K562 (cell line): ENCODE measurements at regions not wholly inside any gene's neighbourhood (a gene's known extent, or its start where the extent isn't known, plus 50 kb on each side); places are given as distances from the start of the nearest gene placed in this dataset.

Source experiments
- ATAC-seq: fragments of 200-7000 bp; cut with Tn5 transposase; 3 replicates; pipeline ENCODE4 v1.9.1; 2020; ENCODE audit warnings: moderate library complexity
- BruUV-seq: library from RNA; stranded (reverse); fragments of 400-500 nt; replicated peaks from 2 replicates; lab custom pipeline; 2021; lab: Mats Ljungman, UMichigan
- CTCF ChIA-PET: fragments of 300-600 bp; formaldehyde crosslinking; extraction: SDS; loops from one replicate; lab custom pipeline; 2021; ENCODE audit warnings: low intra/inter-chr PET ratio; lab: Yijun Ruan, JAX
- POLR2A ChIA-PET: fragments of 300-600, 350-650 bp; sonication (Branson Sonifier 250); formaldehyde crosslinking; extraction: SDS; loops from one replicate; lab custom pipeline; 2021; ENCODE audit warnings: antibody characterized with exemption, inconsistent platforms; lab: Yijun Ruan, JAX
- DNase-seq, 4 experiments: peaks; one replicate each; pipeline versions ENCODE4 v3.0.0 to v3.0.0-alpha.2; 2011 to 2018; ENCODE audit warnings: low spot score in 3 of 4, mixed read lengths in 3 of 4; ENCODE audit errors: extremely low read depth in 1 of 4
- FAIRE-seq: peaks from 2 replicates; lab custom pipeline; 2011; peaks lifted over from hg19 to GRCh38; lab: Jason Lieb, UNC
- H2AFZ ChIP-seq: 2 replicates; pipeline ENCODE4 v1.6.0; 2011; ENCODE audit warnings: low read depth, low read length, control low read depth, inconsistent platforms
- H3K27ac ChIP-seq: fragments of 200-600 bp; 3 replicates; pipeline ENCODE4 v1.8.0; 2011; ENCODE audit warnings: low read depth, mild to moderate bottlenecking, control low read depth, inconsistent platforms, low read length, moderate library complexity, mixed read lengths; ENCODE audit errors: extremely low read depth
- H3K27me3 ChIP-seq, 2 experiments: fragments of 300-600 bp in 1 of 2; 2 replicates in 1 of 2; 3 replicates in 1 of 2; pipeline versions ENCODE4 v1.6.0 to v1.8.0; 2011; ENCODE audit warnings: inconsistent platforms in 2 of 2, low read length in 2 of 2, mild to moderate bottlenecking in 1 of 2, mixed read lengths in 1 of 2, moderate library complexity in 1 of 2; ENCODE audit not compliant: control insufficient read depth in 2 of 2, insufficient read depth in 2 of 2
- H3K36me3 ChIP-seq: fragments of 300-600 bp; 3 replicates; pipeline ENCODE4 v1.8.0; 2011; ENCODE audit warnings: mild to moderate bottlenecking, low read length, inconsistent platforms; ENCODE audit not compliant: control insufficient read depth, insufficient read depth
- H3K4me1 ChIP-seq, 2 experiments: fragments of 200-600 bp in 1 of 2; replicated peaks in 1 of 2; 2 replicates in 1 of 2; 3 replicates in 1 of 2; pipeline versions ENCODE4 v1.5.1 to v1.8.0; 2011; ENCODE audit warnings: inconsistent platforms in 2 of 2, low read length in 2 of 2, mild to moderate bottlenecking in 1 of 2, mixed read lengths in 1 of 2, moderate library complexity in 1 of 2; ENCODE audit not compliant: control insufficient read depth in 2 of 2, insufficient read depth in 2 of 2
- H3K4me2 ChIP-seq: 2 replicates; pipeline ENCODE4 v1.6.1; 2011; ENCODE audit warnings: low read length, control low read depth, inconsistent platforms, mixed read lengths; ENCODE audit not compliant: insufficient read depth
- H3K4me3 ChIP-seq: fragments of 200-600 bp; sonication (generic), shearing (Covaris generic); 2 replicates; pipeline ENCODE4 v1.5.1; 2016; ENCODE audit warnings: control low read depth, inconsistent platforms
- H3K79me2 ChIP-seq: fragments of 200-600 bp; 3 replicates; pipeline ENCODE4 v1.8.0; 2011; ENCODE audit warnings: low read length, inconsistent platforms; ENCODE audit not compliant: control insufficient read depth, insufficient read depth
- H3K9ac ChIP-seq, 2 experiments: 2 replicates each; pipeline versions ENCODE4 v1.6.0 to v1.6.1; 2011; ENCODE audit warnings: low read depth in 2 of 2, low read length in 2 of 2, control low read depth in 1 of 2, inconsistent platforms in 1 of 2, mild to moderate bottlenecking in 1 of 2, mixed read lengths in 1 of 2; ENCODE audit not compliant: insufficient read depth in 1 of 2
- H3K9me1 ChIP-seq: one replicate; pipeline ENCODE4 v1.6.0; 2011; ENCODE audit warnings: inconsistent platforms, mild to moderate bottlenecking, low read length, moderate library complexity; ENCODE audit not compliant: control insufficient read depth, insufficient read depth
- H3K9me3 ChIP-seq: replicated peaks from 2 replicates; pipeline ENCODE4 v1.5.1; 2011; ENCODE audit warnings: low read depth, low read length, inconsistent platforms; ENCODE audit not compliant: control insufficient read depth, insufficient read depth
- H4K20me1 ChIP-seq: replicated peaks from 2 replicates; pipeline ENCODE4 v1.6.1; 2011; ENCODE audit warnings: low read length, inconsistent platforms, mixed read lengths; ENCODE audit not compliant: control insufficient read depth, insufficient read depth
- BDP1 ChIP-seq: IDR thresholded peaks from 3 replicates; pipeline ENCODE4 v1.6.1; 2011; ENCODE audit not compliant: insufficient read length, insufficient read depth
- CTBP1 ChIP-seq: fragments of 450-650 bp; IDR thresholded peaks from 2 replicates; pipeline ENCODE4 v1.6.1; 2016; ENCODE audit warnings: borderline replicate concordance
- ERF ChIP-seq: fragments of 450-650 bp; formaldehyde crosslinking; IDR thresholded peaks from 2 replicates; pipeline ENCODE4 v1.4.0; 2020; ENCODE audit warnings: mild to moderate bottlenecking, mixed read lengths
- MAZ ChIP-seq, 2 experiments: fragments of 450-650 bp in 1 of 2; sonication (generic) in 1 of 2; formaldehyde crosslinking; IDR thresholded peaks in 1 of 2; conservative IDR thresholded peaks in 1 of 2; 2 replicates each; pipeline versions ENCODE4 v1.4.0 to v1.5.0; 2020; ENCODE audit warnings: mild to moderate bottlenecking in 1 of 2, missing genetic modification reagents in 1 of 2
- MYBL2 ChIP-seq, 2 experiments: fragments of 450-650 bp in 1 of 2; sonication (generic) in 1 of 2; formaldehyde crosslinking in 1 of 2; IDR thresholded peaks; 2 replicates each; pipeline versions ENCODE4 v1.6.1 to v1.8.1; 2017 to 2022; ENCODE audit warnings: borderline replicate concordance in 1 of 2, inconsistent platforms in 1 of 2, low read depth in 1 of 2, mild to moderate bottlenecking in 1 of 2, missing genetic modification reagents in 1 of 2, moderate library complexity in 1 of 2
- POLR2AphosphoS5 ChIP-seq: IDR thresholded peaks from 2 replicates; pipeline ENCODE4 v1.6.1; 2011; ENCODE audit warnings: mild to moderate bottlenecking, low read depth, low read length, moderate library complexity; ENCODE audit not compliant: control insufficient read depth, insufficient read depth
- RB1 ChIP-seq: fragments of 450-650 bp; IDR thresholded peaks from 2 replicates; pipeline ENCODE4 v1.6.1; 2017; ENCODE audit warnings: low read depth, mild to moderate bottlenecking
- RBM15 ChIP-seq: fragments of 200-400 bp; formaldehyde crosslinking; IDR thresholded peaks from 2 replicates; pipeline ENCODE4 v1.6.1; 2018; ENCODE audit warnings: mild to moderate bottlenecking, low read length, moderate library complexity; ENCODE audit not compliant: insufficient read depth
- RCOR1 ChIP-seq, 2 experiments: IDR thresholded peaks; 2 replicates each; pipeline ENCODE4 v1.6.1; 2012; ENCODE audit warnings: low read depth in 2 of 2, low read length in 2 of 2, borderline replicate concordance in 1 of 2, improper control_type of control experiment in 1 of 2
- SMARCB1 ChIP-seq: IDR thresholded peaks from 2 replicates; pipeline ENCODE4 v1.6.1; 2011; ENCODE audit warnings: improper control_type of control experiment, low read depth; ENCODE audit not compliant: insufficient read length
- TCF3 ChIP-seq: sonication (generic); formaldehyde crosslinking; IDR thresholded peaks from 2 replicates; pipeline ENCODE4 v1.4.0; 2020; ENCODE audit warnings: mild to moderate bottlenecking, missing genetic modification reagents
- TFAM ChIP-seq: fragments of 250-450 bp; sonication (Bioruptor Pico); conservative IDR thresholded peaks from 2 replicates; pipeline ENCODE4 v1.5.0; 2021; ENCODE audit warnings: mild to moderate bottlenecking, moderate library complexity
- USF1 ChIP-seq: sonication (generic); formaldehyde crosslinking; IDR thresholded peaks from 2 replicates; pipeline ENCODE4 v1.9.0; 2022; ENCODE audit warnings: mild to moderate bottlenecking, missing genetic modification reagents
- ZNF239 ChIP-seq: fragments of 250-450 bp; sonication (Bioruptor Pico); IDR thresholded peaks from 2 replicates; pipeline ENCODE4 v1.4.0; 2020; ENCODE audit warnings: mild to moderate bottlenecking
- in situ Hi-C: fragments of 300-500 bp; cut with MboI; formaldehyde crosslinking; loops from 4 replicates; pipeline ENCODE4 v1.15.0; 2018; ENCODE audit warnings: inconsistent platforms, mixed read lengths
- intact Hi-C: fragments of 100-400 bp; cut with micrococcal nuclease; formaldehyde crosslinking; loops from 2 replicates; pipeline ENCODE4 v1.14.2; 2022

- FAIRE-seq (no peak), ATAC-seq (no peak), DNase-seq (no peak)
- ChIA-PET CTCF (no interaction called here), POLR2A (interaction anchor here (1.2 kb wide), 1 partner anchor 9 kb away, joined by 3 read pairs; no protein-coding TSS in a partner anchor)
- Histone ChIP-seq H3K4me1 (peaks cover 5 to 7% of the 10 kb centered on the region in 2 experiments; a peak in 2 of 5 replicates), H3K9me1 (no peaks in the 10 kb centered on the region), H4K20me1 (0 out of 2 replicates have a peak, but pooled peaks cover 2% of the 10 kb centered on the region), H3K9me3 (peaks cover 4% of the 10 kb centered on the region; the same call in 1 of the 2 replicates), H2AFZ (no peak overlapping the region), H3K4me2 (no peak overlapping the region), H3K79me2 (no peaks in the 10 kb centered on the region), H3K9ac (no peak overlapping the region), H3K27ac (no peak overlapping the region), H3K4me3 (no peak overlapping the region), H3K36me3 (no peaks in the 10 kb centered on the region), H3K27me3 (no peaks in the 10 kb centered on the region)
- in situ Hi-C loops, result no loop called here
- no TSS peak for BruUV-seq
- intact Hi-C loops, result no loop called here
- TF ChIP-seq ZNF239 (CRISPR knock-in tag) (no peak), RB1 (no peak), ERF (CRISPR knock-in tag) (no peak), POLR2AphosphoS5 (no peak), CTBP1 (no peak), RBM15 (no peak), TCF3 (CRISPR knock-in tag) (no peak)
Measured at GRCh38 chr6:25202504-25202903, 76.7 kb upstream of the CARMIL1 start.

GRCh38 chr6:25205629-25206028 is 73.5 kb upstream of the CARMIL1 start:
- no peak overlapping the region for H3K9ac ChIP-seq
- BruUV-seq, result no TSS peak
- intact Hi-C loops, result no loop called here
- no peaks in the 10 kb centered on the region for H3K9me1 ChIP-seq
- no peak for DNase-seq
- H3K4me3 ChIP-seq, result no peak overlapping the region
- no peak overlapping the region for H3K4me2 ChIP-seq
- no peaks in the 10 kb centered on the region for H3K79me2 ChIP-seq
- H2AFZ ChIP-seq, result no peak overlapping the region
- ATAC-seq, result no peak
- no peaks in the 10 kb centered on the region for H4K20me1 ChIP-seq
- no peak for FAIRE-seq
- CTCF ChIA-PET, result interaction anchor here (0.5 kb wide), 1 partner anchor 17 kb away, joined by 3 read pairs; no protein-coding TSS in a partner anchor
- POLR2A ChIA-PET, result no interaction called here
- peaks cover 4% of the 10 kb centered on the region; the same call in 1 of the 2 replicates for H3K9me3 ChIP-seq
- peaks cover 5 to 11% of the 10 kb centered on the region in 2 experiments; a peak in 2 of 5 replicates for H3K4me1 ChIP-seq
- no peak overlapping the region for H3K27ac ChIP-seq
- no peaks in the 10 kb centered on the region for H3K36me3 ChIP-seq
- H3K27me3 ChIP-seq, result no peaks in the 10 kb centered on the region
- TF ChIP-seq RCOR1 (IDR thresholded peaks at IDR 0.05; ENCODE audit: borderline replicate concordance in 1 of 2, low read depth in 2 of 2, low read length in 2 of 2) (no peak), MYBL2 (IDR thresholded peaks at IDR 0.05; ENCODE audit: low read depth) (no peak), MYBL2 (CRISPR knock-in tag; IDR thresholded peaks at IDR 0.05; ENCODE audit: borderline replicate concordance) (no peak), SMARCB1 (no peak), USF1 (CRISPR knock-in tag) (no peak), TFAM (CRISPR knock-in tag) (no peak), BDP1 (no peak), MAZ (CRISPR knock-in tag; conservative IDR thresholded peaks at IDR 0.05 in 1 of 2, IDR thresholded peaks at IDR 0.05 in 1 of 2) (no peak)
- in situ Hi-C loops, result no loop called here
